GM23338 (cell line): ENCODE measurements at regions not wholly inside any gene's neighbourhood (a gene's known extent, or its start where the extent isn't known, plus 50 kb on each side); places are given as distances from the start of the nearest gene placed in this dataset.

Experiments
- CREB1 ChIP-seq: fragments of 250-450 bp; sonication (Bioruptor Pico); IDR thresholded peaks from 2 replicates; pipeline ENCODE4 v1.5.0; 2020; ENCODE audit warnings: low read depth, mild to moderate bottlenecking, moderate library complexity
- CTCF ChIP-seq, 2 experiments: fragments of 200-600 bp in 1 of 2; sonication (generic) in 1 of 2; conservative IDR thresholded peaks; 2 replicates each; pipeline versions ENCODE4 v1.5.1 to v1.6.1; 2016 to 2017; ENCODE audit warnings: antibody characterized with exemption in 2 of 2, low read depth in 2 of 2, mild to moderate bottlenecking in 2 of 2, moderate library complexity in 1 of 2
- ETS1 ChIP-seq: IDR thresholded peaks from 2 replicates; pipeline ENCODE4 v1.6.1; 2016; ENCODE audit warnings: antibody characterized with exemption
- EZH2 ChIP-seq: fragments of 200-600 bp; sonication (generic); IDR thresholded peaks from one replicate; pipeline ENCODE4 v1.8.0; 2017; ENCODE audit warnings: antibody characterized with exemption, mild to moderate bottlenecking, low read depth; ENCODE audit not compliant: unreplicated experiment
- EZH2phosphoT487 ChIP-seq: fragments of 200-600 bp; sonication (generic); IDR thresholded peaks from one replicate; pipeline ENCODE4 v1.8.1; 2018; ENCODE audit warnings: antibody characterized with exemption; ENCODE audit not compliant: unreplicated experiment
- JUNB ChIP-seq: IDR thresholded peaks from one replicate; pipeline ENCODE4 v1.6.1; 2016; ENCODE audit warnings: antibody characterized with exemption; ENCODE audit not compliant: unreplicated experiment
- NANOG ChIP-seq: IDR thresholded peaks from 2 replicates; pipeline ENCODE4 v1.6.1; 2016; ENCODE audit warnings: antibody characterized with exemption, borderline replicate concordance
- POLR2AphosphoS5 ChIP-seq: IDR thresholded peaks from 2 replicates; pipeline ENCODE4 v1.6.1; 2016; ENCODE audit warnings: antibody characterized with exemption, low read depth
- REST ChIP-seq: IDR thresholded peaks from one replicate; pipeline ENCODE4 v1.6.1; 2018; ENCODE audit warnings: antibody characterized with exemption; ENCODE audit not compliant: unreplicated experiment
- STAT1 ChIP-seq: IDR thresholded peaks from one replicate; pipeline ENCODE4 v1.6.1; 2016; ENCODE audit warnings: antibody characterized with exemption; ENCODE audit not compliant: unreplicated experiment
- ZNF114 ChIP-seq: fragments of 250-450 bp; sonication (Bioruptor Pico); IDR thresholded peaks from 2 replicates; pipeline ENCODE4 v1.5.0; 2020; ENCODE audit warnings: mild to moderate bottlenecking, moderate library complexity
- ZNF331 ChIP-seq: fragments of 250-450 bp; sonication (Bioruptor Pico); IDR thresholded peaks from 2 replicates; pipeline ENCODE4 v1.5.0; 2020; ENCODE audit warnings: low read depth, mild to moderate bottlenecking, moderate library complexity
- ZNF462 ChIP-seq: fragments of 250-450 bp; sonication (Bioruptor Pico); IDR thresholded peaks from 2 replicates; pipeline ENCODE4 v1.5.0; 2020; ENCODE audit warnings: mild to moderate bottlenecking, moderate library complexity

- no peak for TF ChIP-seq REST
- no peak for TF ChIP-seq EZH2
- TF ChIP-seq CTCF (conservative IDR thresholded peaks at IDR 0.05; ENCODE audit: low read depth in 2 of 2), result no peak
- no peak for TF ChIP-seq EZH2phosphoT487
- TF ChIP-seq POLR2AphosphoS5, result no peak
- no peak for TF ChIP-seq ZNF331 (CRISPR knock-in tag)
- TF ChIP-seq JUNB, result no peak
- TF ChIP-seq CREB1 (CRISPR knock-in tag), result no peak
- no peak for TF ChIP-seq ETS1
- no peak for TF ChIP-seq STAT1
- TF ChIP-seq ZNF462 (CRISPR knock-in tag), result no peak
- TF ChIP-seq ZNF114, result no peak
- TF ChIP-seq NANOG, result no peak
Observed at GRCh38 chr18:44156776-44157335, 523.8 kb upstream of the SETBP1 start.
